ENCODE measurements at regions not wholly inside any gene's neighbourhood (a gene's known extent, or its start where the extent isn't known, plus 50 kb on each side); places are given as distances from the start of the nearest gene placed in this dataset.
"Not testable (repeated sequence)": the region's sequence is repeated elsewhere in the genome, so short reads cannot be mapped to it uniquely, and the experiment has no call there.

DNA sequence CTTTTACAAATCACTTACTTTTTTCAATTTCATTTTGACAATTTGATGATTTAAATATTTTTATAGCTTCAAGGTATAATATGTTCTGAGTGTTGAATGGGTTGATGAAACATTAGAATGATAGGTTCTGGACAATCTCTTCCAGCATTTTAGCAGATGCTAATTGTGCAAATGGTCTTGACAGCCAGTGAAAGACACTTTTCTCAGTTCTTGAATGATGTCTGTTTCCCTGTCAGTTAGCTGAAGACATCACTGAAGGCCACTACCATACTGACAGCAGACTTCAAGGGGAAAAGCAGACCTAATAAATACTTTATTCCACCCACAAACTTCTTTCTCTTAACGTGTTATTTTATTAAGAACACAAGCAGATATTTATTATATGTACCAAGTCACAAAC is 498.6 kb downstream of the GRXCR1 start:
- DNase-seq: no peak
- intact Hi-C loops (cut with micrococcal nuclease): no loop called here
- ATAC-seq: no peak

GRCh38 chr4:43394976-43395375 is 502.5 kb downstream of the GRXCR1 start:
- ATAC-seq (no peak), DNase-seq (no peak)
- intact Hi-C loops (cut with micrococcal nuclease): no loop called here

- no peak for ATAC-seq
- intact Hi-C loops (cut with micrococcal nuclease): no loop called here
- DNase-seq: no peak
Measured at GRCh38 chr4:43399726-43400125, 507.2 kb downstream of the GRXCR1 start.

GRCh38 chr4:43402393-43402792 is 509.9 kb downstream of the GRXCR1 start:
- no peak for DNase-seq
- ATAC-seq: no peak
- intact Hi-C loops (cut with micrococcal nuclease): no loop called here

DNA sequence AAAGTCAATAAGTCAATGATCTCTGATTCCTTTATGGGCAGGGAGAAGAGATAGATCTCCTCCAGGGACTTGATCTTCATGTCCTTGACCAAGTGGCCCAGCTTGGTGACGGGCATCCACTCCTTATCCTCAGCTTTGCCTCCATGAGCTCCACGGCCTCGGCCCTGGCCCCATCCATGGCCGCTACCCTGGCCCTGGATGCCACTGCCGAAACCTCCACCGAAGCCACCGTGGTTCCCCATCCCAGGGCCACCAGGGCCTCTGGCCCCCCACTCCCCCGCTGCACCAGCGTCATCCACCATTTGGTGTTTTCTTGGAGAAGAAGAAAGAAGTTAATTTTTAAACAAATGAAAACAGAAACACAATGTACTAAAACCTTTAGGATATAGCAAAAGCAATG is 518.1 kb downstream of the GRXCR1 start:
- ATAC-seq (no peak), DNase-seq (no peak)
- intact Hi-C loops (cut with micrococcal nuclease): no loop called here

DNA sequence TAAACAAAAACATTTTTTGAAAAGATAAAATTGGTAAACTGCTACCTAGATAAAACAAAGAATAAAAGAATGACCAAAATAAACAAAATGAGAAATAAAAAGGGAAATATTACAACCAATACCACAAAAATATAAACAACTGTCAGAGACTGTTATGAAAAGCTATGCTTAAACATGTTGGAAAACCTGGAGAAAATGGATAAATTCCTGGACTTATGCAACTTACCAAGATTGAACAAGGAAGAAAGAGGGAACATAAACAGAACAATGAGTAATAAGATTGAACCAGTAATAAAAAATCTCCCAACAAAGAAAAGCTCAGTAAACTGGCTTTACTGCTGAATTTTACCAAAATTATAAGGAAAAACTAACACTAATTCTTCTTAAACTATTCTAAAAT is 518.7 kb downstream of the GRXCR1 start:
- DNase-seq (no peak), ATAC-seq (no peak)
- intact Hi-C loops (cut with micrococcal nuclease): no loop called here

DNA sequence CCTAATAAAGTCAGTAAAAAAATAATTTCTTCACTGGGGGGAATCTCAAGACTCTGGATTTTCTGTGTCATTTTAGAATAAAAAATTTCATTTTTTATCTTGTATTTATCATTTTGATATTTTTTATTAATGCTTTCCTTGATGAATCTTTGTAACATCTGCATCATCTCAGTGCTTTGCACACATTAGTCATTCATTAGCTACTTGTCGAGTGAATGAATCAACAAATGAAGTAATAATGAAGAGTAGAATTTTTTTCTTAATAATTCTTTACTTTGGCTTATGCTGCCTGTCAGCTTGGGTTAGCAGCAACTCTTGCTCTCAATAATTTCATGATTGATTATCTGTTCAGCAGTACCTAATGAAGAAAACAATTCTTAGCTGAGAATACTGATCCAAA is 530.8 kb downstream of the GRXCR1 start:
- DNase-seq: no peak
- ATAC-seq: no peak

GRCh38 chr4:43425206-43425605 is 532.7 kb downstream of the GRXCR1 start:
- intact Hi-C loops (cut with micrococcal nuclease): no loop called here
- no peak for ATAC-seq

More for the DNA sequence above, 530.8 kb downstream of the GRXCR1 start:
- intact Hi-C loops (cut with micrococcal nuclease): no loop called here

DNA sequence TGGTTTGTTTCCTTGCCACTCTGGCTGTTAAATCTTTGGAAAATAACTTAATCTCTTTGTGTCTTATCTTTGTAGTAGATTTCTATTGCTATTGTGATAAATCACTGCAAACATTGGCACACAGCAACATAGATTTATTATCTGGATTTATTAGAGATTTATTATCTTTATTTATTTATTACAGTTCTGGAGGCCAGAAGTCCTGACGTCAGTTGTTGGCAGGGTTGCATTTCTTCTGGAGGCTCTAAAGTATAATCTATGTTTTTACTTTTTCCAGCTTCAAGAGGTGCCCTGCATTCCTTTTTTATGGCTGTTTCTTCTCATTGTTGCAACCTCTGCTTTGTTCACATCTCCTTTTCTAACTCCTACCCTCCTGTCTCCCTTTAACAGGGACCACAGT is 542.8 kb downstream of the GRXCR1 start:
- ATAC-seq: no peak
- intact Hi-C loops (cut with micrococcal nuclease): no loop called here
- DNase-seq: no peak

More at GRCh38 chr4:43425206-43425605, 532.7 kb downstream of the GRXCR1 start:
- no peak for DNase-seq

DNA sequence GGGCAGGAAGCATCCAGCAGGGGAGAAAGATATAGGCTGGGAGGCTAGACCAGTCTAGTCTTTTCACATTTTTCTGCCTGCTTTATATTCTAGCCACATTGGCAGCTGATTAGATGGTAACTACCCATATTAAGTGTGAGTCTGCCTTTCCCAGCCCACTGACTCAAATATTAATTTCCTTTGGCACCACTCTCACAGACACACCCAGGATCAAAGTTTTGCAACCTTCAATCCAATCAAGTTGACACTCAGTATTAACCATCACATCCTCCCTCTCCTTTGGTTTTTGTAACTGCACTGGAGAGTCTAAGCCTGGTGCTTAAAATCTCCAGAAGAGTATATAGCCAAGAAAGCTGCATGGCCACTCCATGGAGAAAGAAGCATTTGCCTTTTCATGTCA is 560.4 kb downstream of the GRXCR1 start:
- DNase-seq (no peak), ATAC-seq (no peak)
- intact Hi-C loops (cut with micrococcal nuclease): no loop called here

GRCh38 chr4:43456383-43456782 is 563.9 kb downstream of the GRXCR1 start:
- intact Hi-C loops (cut with micrococcal nuclease): no loop called here
- no peak for ATAC-seq
- no peak for DNase-seq

- ATAC-seq (no peak), DNase-seq (no peak)
- intact Hi-C loops (cut with micrococcal nuclease): no loop called here
Measured at GRCh38 chr4:43457866-43458265, 565.4 kb downstream of the GRXCR1 start.

DNA sequence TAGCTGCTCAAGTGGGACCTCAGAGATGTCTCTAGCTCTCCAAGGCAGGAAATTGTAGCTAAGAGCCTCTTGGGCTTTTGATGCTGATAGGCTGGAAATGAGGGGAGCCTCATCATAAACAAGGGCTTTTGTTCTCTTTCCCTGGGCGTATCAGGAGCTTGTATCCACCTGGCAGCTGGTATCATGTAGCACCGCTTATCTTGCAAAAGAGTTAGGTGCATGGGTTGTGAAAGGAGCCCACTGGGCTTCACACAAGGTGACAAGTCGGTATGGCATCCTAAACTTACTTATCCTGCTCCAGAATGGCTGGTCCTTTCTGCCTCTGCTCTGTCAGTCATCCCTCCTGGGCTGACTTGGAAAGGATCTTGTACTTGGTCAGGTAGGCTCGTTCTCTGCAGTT is 565.8 kb downstream of the GRXCR1 start:
- intact Hi-C loops (cut with micrococcal nuclease): no loop called here
- ATAC-seq (no peak), DNase-seq (no peak)

DNA sequence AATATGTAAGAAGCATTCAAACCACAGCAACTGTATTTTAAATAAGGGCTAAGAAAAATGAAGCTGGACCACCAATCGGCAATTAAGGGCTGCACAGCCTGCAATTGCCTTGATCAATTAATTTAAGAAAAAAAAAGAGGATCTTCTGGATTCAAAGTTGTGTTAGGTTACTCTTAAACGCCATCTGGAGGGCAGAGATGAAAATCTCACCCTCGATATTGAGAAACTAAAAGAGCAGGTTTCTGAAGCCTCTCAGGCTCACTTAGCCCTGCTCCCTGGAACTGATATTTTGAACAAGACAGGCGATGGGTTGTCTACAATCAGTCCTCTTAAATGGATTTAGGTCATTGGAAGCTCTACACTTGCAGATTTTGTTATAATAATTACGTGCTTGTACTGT is 579.4 kb downstream of the GRXCR1 start:
- no peak for ATAC-seq

GRCh38 chr4:43481526-43481925 is 589.0 kb downstream of the GRXCR1 start:
- intact Hi-C loops (cut with micrococcal nuclease): no loop called here
- DNase-seq (no peak), ATAC-seq (no peak)

More for the DNA sequence above, 579.4 kb downstream of the GRXCR1 start:
- DNase-seq: no peak
- intact Hi-C loops (cut with micrococcal nuclease): no loop called here

- no peak for DNase-seq
- no peak for ATAC-seq
- intact Hi-C loops (cut with micrococcal nuclease): no loop called here
Measured at GRCh38 chr4:43485196-43485595, 592.7 kb downstream of the GRXCR1 start.

- intact Hi-C loops (cut with micrococcal nuclease): no loop called here
Measured at GRCh38 chr4:43496188-43496587, 603.7 kb downstream of the GRXCR1 start.

DNA sequence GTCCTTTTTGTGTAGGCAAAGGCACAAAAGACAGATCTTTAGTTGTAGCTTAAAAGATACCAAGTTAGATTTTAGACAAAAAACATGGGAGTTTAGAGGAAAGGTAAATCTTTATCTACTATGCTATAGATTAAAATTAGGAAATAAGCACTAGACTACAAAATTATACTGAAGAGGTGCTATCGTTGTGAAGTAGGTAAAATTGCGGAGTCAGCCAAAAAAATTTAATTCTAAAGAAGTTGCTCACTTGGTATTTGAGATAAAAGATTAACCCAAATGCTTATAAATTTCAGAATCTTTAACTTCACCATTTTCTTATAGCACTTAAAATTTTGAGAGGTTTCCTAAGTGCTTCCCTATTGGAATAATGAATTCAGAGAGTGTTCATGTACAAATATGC is 604.1 kb downstream of the GRXCR1 start:
- DNase-seq: no peak
- intact Hi-C loops (cut with micrococcal nuclease): no loop called here

More at GRCh38 chr4:43496188-43496587, 603.7 kb downstream of the GRXCR1 start:
- ATAC-seq (no peak), DNase-seq (no peak)

DNA sequence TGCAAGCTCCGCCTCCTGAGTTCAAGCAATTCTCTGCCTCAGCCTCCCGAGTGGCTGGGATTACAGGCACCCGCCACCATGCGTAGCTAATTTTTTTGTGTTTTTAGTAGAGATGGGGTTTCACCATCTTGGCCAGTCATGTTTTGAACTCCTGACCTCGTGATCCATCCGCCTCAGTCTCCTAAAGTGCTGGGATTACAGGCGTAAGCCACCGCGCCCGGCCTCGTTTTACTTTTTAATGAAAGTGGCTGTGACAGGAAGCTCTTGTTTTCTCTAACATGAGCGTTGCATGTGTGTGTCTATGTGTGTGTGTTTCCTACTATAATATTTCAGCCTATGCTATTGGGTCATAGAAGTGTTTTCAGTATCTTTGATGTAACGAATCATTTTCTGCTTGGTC is 613.3 kb downstream of the GRXCR1 start:
- DNase-seq; ATAC-seq; intact Hi-C loops (cut with micrococcal nuclease): not testable (repeated sequence)

More for the DNA sequence above, 604.1 kb downstream of the GRXCR1 start:
- no peak for ATAC-seq

DNA sequence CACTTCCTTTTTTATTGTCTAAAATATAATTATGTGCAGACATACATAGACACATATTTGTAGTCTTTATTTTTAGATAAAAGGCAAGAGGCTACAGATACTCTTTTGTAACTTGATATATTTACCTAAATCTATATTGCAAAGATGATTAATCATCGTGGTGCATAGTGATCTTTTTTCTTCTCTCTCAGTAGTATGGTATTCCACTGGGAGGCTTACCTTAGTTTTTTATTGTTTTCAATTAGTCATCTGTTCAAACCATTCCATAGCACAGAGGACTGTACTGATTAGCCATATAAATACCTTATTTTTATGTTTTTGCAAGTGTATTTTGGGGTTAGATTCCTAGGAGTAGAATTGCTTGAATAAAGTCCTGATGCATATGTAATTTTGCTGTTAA is 619.7 kb downstream of the GRXCR1 start:
- no peak for ATAC-seq
- DNase-seq: no peak
- intact Hi-C loops (cut with micrococcal nuclease): no loop called here

DNA sequence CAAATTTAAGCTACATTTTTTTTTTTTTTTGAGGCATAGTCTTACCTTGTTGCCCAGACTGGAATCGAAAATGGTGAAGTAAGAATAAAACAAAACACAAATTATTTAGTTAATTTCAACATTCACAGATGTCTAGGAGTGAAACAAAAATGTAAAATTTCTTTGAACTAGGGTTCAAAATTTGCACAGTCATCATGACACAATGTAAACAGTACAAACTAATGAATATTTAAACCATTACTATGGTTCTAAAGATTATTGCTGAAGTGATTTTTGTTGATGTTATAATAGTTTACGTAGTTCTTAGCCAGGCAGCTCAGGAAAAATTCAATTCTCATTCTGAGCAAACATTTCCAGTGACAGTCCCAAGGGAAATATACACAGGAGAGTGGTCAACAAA is 633.1 kb downstream of the GRXCR1 start:
- intact Hi-C loops (cut with micrococcal nuclease): no loop called here
- DNase-seq (no peak), ATAC-seq (no peak)

GRCh38 chr4:43547561-43547960 is 655.0 kb downstream of the GRXCR1 start:
- DNase-seq: no peak
- no peak for ATAC-seq
- intact Hi-C loops (cut with micrococcal nuclease): no loop called here

All from left ventricle myocardium superior (tissue), 1 donor.